NCI-H2196 (cell line): ENCODE measurements at regions not wholly inside any gene's neighbourhood (a gene's known extent, or its start where the extent isn't known, plus 50 kb on each side); places are given as distances from the start of the nearest gene placed in this dataset.

Experiments
- DNase-seq: peaks from one replicate; lab custom pipeline; 2025; ENCODE audit not compliant: unreplicated experiment; lab: John Stamatoyannopoulos, UW

GRCh38 chr10:128820663-128821062, 646.4 kb upstream of the MGMT start:
- no peak for DNase-seq

- no peak for DNase-seq
Measured at GRCh38 chr10:128823201-128823600, 643.8 kb upstream of the MGMT start.

GRCh38 chr10:128825626-128826025, 641.4 kb upstream of the MGMT start:
- DNase-seq = no peak

- DNase-seq = no peak
Measured at GRCh38 chr10:128833671-128834070, 633.4 kb upstream of the MGMT start.

GRCh38 chr10:128835361-128835760, 631.7 kb upstream of the MGMT start:
- DNase-seq = no peak

- DNase-seq = no peak
Measured at GRCh38 chr10:128837478-128837877, 629.6 kb upstream of the MGMT start.

- DNase-seq = no peak
Measured at GRCh38 chr10:128839134-128839533, 627.9 kb upstream of the MGMT start.

GRCh38 chr10:128839701-128840100, 627.3 kb upstream of the MGMT start:
- DNase-seq = no peak

GRCh38 chr10:128843972-128844371, 623.1 kb upstream of the MGMT start:
- no peak for DNase-seq

GRCh38 chr10:128846927-128847326, 620.1 kb upstream of the MGMT start:
- no peak for DNase-seq

GRCh38 chr10:128848810-128849209, 618.2 kb upstream of the MGMT start:
- DNase-seq = no peak

GRCh38 chr10:128850647-128851046, 616.4 kb upstream of the MGMT start:
- DNase-seq = no peak

GRCh38 chr10:128851281-128851680, 615.8 kb upstream of the MGMT start:
- no peak for DNase-seq

- DNase-seq = no peak
Measured at GRCh38 chr10:128851726-128852125, 615.3 kb upstream of the MGMT start.

- DNase-seq = no peak
Measured at GRCh38 chr10:128852449-128852848, 614.6 kb upstream of the MGMT start.

- no peak for DNase-seq
Measured at GRCh38 chr10:128852902-128853301, 614.1 kb upstream of the MGMT start.

- DNase-seq = no peak
Measured at GRCh38 chr10:128853537-128853936, 613.5 kb upstream of the MGMT start.

GRCh38 chr10:128854204-128854603, 612.8 kb upstream of the MGMT start:
- DNase-seq = no peak

- no peak for DNase-seq
Measured at GRCh38 chr10:128854963-128855362, 612.1 kb upstream of the MGMT start.

- DNase-seq = no peak
Measured at GRCh38 chr10:128855618-128856428, 611.2 kb upstream of the MGMT start.

GRCh38 chr10:128859738-128860386, 607.2 kb upstream of the MGMT start:
- DNase-seq = no peak

GRCh38 chr10:128860574-128860973, 606.5 kb upstream of the MGMT start:
- no peak for DNase-seq
